Gastrocnemius medialis (tissue), 4 donors: ENCODE measurements at regions not wholly inside any gene's neighbourhood (a gene's known extent, or its start where the extent isn't known, plus 50 kb on each side); places are given as distances from the start of the nearest gene placed in this dataset.

Experiments
- POLR2A ChIP-seq, 2 donors: fragments of 450-650 bp; IDR thresholded peaks; one replicate each; pipeline ENCODE4 v1.6.1; 2017; ENCODE audit warnings: antibody characterized with exemption in 2 of 2, mild to moderate bottlenecking in 2 of 2, moderate library complexity in 2 of 2
- TF ChIP-seq, protein P1 (sequence below), 5 experiments: fragments of 450-650 bp in 3 of 5; fragments of 200-600 bp in 2 of 5; sonication (generic) in 2 of 5; IDR thresholded peaks in 4 of 5; conservative IDR thresholded peaks in 1 of 5; 1 replicate in 4 of 5; 2 replicates in 1 of 5; pipeline ENCODE4 v1.5.1; 2016 to 2019; ENCODE audit warnings: antibody characterized with exemption in 5 of 5, mild to moderate bottlenecking in 3 of 5, moderate library complexity in 3 of 5

DNA sequence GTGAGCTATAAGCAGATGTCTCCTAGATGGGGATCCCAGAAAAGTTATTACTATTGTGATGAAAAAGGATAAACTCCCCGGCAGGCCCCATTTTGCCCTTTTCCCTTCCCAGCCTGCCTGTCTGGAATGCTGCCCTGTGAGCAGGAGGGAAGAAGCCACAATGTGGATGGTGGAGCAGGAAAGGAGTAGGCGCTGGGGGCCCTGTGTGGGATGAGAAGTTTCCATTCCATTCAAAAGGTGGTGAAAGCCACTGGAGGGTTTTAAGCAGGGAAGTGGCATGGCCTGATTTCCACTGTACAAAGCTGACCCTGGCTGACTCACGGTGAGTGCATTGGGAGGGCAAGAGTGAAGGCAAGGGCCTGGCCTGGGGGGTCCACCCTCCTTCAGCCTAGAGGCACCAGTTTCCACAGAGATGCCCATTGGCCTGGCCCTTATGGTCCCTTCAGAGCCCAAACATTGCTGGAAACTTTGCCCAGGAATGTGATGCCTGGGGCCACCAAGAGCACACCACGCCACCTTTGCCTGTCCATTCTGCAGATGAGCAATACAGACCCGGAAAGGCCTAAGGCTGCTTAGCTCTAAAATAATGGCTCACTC is 206.9 kb downstream of the RPLP1 start:
- TF ChIP-seq, protein P1, sequence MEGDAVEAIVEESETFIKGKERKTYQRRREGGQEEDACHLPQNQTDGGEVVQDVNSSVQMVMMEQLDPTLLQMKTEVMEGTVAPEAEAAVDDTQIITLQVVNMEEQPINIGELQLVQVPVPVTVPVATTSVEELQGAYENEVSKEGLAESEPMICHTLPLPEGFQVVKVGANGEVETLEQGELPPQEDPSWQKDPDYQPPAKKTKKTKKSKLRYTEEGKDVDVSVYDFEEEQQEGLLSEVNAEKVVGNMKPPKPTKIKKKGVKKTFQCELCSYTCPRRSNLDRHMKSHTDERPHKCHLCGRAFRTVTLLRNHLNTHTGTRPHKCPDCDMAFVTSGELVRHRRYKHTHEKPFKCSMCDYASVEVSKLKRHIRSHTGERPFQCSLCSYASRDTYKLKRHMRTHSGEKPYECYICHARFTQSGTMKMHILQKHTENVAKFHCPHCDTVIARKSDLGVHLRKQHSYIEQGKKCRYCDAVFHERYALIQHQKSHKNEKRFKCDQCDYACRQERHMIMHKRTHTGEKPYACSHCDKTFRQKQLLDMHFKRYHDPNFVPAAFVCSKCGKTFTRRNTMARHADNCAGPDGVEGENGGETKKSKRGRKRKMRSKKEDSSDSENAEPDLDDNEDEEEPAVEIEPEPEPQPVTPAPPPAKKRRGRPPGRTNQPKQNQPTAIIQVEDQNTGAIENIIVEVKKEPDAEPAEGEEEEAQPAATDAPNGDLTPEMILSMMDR (IDR thresholded peaks at IDR 0.05 in 4 of 5, conservative IDR thresholded peaks at IDR 0.05 in 1 of 5), result no peak
- no peak for TF ChIP-seq POLR2A (IDR thresholded peaks at IDR 0.05)
